NCI-H2081 treated with DMSO at 0.1 percent for 48 hours (cell line): ENCODE measurements at regions not wholly inside any gene's neighbourhood (a gene's known extent, or its start where the extent isn't known, plus 50 kb on each side); places are given as distances from the start of the nearest gene placed in this dataset.
"Not testable (repeated sequence)": the region's sequence is repeated elsewhere in the genome, so short reads cannot be mapped to it uniquely, and the experiment has no call there.

ENCODE experiments used
- DNase-seq: peaks from one replicate; lab custom pipeline; 2025; lab: John Stamatoyannopoulos, UW

DNA sequence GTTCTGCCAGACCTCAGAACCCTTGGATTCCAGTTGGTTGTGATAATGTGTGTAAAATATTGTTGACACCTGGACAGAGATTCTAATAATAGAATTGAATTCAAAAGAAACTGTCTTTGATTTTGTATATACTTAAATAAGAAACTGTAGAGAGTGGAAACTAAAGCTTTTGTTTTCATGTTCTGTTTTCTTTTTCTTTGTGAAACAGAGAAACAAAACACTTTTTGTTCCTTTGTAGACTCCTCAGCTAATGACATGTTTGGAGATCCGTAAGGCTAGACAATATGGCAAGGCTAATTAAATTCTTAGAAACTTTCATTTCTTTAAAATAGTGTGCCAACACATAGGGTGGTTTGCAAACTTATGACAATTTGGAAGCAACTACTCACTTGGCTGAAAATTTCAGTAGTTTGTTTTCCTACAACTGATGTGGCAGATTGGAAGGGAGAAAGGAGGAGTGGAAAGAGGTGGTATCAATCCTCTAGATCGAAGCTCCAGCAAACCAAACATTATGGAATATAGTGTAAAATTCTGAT is 90.9 kb upstream of the FAT1 start:
- no peak for DNase-seq

DNA sequence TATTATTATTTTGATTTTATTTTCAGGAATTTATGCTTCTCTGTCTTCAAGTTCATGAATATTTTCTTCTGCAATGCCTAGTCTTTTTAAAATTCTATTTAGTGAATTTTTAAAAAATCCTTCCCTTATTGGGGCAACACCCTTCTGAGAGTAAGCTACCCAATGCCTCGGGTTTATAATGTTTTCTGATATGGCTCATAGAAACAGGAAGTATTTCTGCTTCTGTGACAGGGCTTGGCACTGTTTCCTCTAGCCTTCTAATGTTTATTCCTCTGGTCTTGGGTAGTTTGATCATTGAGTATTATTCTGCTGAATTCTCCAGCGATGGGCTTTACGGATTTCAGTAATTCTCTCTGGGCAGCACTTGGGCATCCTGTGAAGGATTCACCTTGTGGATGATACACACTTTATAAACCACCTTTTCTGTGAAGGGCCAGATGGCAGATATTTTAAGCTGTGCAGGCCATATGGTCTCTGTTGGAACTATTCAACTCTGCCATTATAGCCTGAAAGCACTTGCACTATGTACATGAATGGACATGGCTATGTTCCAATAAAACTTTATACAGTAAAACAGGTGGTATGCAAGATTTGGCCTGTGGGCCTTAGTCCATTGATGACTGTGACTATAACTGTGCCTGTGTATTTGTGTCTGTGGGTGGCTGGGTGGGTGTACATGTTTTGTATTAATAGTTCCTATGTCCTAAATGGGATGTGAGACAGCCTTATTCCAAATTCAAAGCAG is 95.9 kb upstream of the FAT1 start:
- no peak for DNase-seq

DNA sequence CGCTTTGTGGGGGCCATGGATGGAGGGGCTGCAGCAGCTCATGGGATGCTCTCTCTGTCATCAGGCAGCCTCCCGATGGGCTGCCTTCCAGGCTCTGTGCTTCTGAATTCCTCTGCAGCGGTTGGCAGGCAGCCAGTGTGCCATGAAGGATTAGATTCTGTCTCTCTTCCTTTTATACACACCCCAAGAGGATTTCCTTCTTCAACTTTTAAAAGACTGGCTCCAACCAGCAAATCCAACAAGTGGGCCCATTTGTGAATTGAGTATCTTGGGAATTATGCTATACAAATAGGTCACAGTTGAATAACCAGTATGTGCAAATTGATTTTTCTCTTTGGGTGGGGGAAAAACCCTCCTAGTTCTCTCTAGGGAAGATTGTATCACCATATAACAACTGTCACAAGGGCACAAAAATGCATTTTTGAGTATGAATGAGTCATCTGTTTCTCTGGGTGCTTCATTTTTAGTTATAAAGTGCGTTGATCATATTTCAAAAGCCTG is 96.8 kb upstream of the FAT1 start:
- no peak for DNase-seq

DNA sequence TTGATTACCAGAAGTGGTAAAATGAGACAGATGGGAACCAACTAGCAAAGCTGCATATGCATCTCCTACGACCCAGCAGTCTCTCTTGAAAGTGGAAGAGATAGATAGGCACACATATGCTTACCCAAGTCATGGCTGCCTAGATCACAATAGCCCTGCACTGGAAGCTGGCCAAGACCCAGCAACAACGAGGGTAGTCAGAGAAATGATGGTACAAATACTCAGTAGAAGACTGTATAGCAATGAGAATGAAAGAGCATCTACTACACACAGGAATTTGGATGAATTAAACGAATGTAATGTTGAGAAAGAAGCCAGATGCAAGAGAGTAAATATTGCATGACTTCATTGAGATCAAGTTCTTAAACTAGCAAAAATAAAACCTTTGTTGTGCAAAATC is 100.3 kb upstream of the FAT1 start:
- DNase-seq = no peak

DNA sequence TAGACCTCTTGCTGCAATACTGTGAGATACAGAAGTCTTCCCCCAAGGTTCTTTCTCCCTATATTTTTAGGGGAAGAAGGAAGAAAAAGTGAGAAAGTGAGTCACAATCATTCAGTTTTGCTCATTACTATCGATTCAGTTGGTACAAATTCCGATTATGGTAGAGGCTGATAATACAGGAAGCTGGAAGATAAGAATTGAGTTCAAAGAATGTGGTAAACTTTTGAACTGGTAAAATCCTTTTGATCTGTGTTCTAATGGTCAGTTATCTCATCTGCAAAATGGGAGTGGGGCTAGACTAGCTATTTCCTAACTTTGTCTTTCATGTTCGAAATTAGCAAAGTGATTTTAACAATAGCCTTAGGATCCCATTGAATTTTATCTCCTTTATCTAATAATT is 101.4 kb upstream of the FAT1 start:
- no peak for DNase-seq

DNA sequence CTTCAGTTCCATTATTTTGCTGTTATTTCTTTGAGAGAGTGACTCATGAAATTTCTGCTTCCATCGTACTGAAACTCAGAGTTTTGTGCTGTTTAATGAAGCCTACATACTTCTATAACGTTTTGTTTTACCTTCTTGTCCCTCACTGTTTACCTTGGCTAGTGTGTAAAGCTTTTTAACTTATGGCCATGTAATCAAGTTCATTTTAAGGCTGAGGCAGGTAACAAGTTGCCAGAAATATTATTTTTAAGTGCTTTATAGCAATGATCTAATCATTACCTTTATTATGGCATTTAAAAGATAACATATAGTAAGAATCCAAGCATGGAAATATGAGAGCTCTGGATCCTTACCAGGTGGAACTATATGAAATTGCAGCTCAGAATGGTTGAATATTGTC is 102.3 kb upstream of the FAT1 start:
- DNase-seq = no peak

DNA sequence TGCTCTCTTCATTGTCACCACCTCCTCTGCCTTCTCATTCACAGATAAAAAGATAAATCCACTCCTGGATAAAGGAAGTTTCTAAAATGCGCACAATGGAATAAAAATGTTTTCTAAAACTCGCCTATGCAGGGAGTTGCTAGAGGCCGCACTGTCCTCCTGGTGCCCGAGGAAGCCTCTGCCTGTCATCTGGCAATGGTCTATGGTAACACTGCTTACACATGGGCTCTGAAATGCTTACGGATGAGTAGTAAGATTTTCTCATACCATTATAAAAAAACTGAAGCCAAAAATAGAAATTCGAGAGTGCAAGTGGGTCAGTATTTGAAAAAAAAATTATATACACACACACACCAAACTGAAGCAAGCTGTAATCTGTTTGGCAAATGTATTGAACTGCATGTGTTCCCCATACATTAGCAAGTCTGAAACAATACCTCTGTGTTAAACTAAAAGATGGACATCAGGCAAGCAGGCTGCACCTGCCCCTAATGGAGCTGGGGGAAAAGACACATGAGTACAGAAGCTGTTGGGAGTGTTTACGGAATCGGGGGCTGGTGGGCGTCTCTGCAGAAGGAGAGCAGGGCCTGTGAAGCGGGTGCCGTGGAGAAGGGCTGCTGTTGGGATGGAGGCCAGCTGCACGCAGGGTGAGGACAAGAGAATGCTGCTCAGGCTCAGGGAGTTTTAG is 103.3 kb upstream of the FAT1 start:
- DNase-seq = no peak

DNA sequence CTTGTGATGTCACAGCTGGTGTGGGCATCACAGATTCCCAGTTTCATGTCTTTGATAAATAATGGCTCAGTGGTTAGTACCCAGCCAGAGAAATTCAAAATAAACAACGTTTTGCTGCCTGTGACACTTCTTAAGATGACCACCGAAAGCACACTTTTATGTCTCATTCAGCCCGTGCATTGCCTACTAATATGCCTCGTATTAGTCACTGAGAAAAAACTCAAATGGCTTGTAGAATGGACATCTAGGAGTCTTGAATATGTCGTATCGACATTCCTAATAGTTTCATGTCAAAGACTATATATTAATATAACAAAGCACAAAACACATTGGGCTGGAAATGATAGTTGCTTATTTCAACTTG is 103.9 kb upstream of the FAT1 start:
- no peak for DNase-seq

DNA sequence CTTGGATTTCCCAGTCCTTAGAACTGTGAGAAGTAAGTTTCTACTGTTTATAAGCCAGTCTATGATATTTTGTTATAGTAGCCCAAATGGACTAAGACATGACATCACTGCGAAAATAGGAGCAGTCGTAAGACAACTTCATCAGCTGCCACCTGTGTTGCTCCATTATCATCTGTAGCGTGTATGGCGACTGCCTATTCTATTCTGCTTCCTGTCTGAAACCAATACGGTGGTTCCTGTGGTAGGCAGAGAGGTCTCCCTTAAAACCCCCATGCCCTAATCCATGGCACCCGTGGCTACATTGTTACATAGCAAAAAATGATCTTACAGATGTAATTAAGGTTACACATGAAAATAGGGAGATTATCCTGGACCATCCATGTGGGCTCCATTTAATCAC is 105.4 kb upstream of the FAT1 start:
- DNase-seq = no peak

DNA sequence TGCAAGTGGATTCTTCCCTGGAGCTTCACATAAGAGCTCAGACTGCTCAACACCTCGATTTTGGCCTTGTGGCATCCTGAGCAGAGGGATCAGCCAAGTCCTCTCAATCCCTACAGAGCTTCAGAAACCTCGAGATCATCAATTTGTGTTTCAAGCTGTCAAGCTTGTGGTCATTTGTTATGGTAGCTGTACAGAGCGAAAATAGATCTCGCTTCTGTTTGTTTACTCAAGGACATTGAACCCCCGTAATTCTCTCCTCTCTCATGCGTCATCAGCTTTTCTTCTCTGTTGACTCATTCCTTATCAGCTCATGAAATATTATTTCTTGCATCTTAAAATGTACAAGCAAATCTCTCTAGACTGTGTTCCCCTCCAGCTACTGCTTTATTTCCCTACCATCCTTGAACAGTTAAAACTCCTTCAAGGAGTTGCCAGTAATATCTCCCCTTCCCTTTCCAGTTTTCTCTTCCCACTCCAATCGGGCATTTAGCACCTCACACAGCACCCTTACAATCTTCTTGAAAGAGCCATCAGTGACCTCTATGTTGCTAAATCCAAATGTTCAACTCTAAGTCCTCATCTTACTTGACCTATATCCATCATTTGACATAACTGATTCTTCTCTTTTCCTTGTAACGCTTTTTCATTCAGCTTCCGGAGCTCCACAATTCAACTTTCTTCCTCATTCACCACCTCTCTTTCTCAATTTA is 106.2 kb upstream of the FAT1 start:
- no peak for DNase-seq

DNA sequence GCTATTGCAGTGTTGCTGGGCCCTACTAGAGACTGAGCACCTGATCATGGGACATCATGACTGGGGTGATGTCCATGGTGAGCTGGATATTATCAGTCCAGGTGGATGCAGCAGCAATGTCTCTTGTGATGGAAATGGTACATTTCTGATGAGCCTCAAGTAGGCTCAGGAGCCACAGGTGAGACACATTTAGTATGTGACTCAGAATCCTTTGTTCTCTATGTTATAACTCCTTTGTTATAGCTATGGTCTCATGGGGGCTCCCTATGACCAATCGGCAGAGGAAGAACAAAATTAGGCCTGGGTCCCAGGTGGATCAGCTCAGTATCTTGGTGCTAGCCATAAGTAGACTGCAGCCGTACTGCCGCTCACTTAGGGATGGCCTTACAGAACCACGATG is 107.9 kb upstream of the FAT1 start:
- no peak for DNase-seq

DNA sequence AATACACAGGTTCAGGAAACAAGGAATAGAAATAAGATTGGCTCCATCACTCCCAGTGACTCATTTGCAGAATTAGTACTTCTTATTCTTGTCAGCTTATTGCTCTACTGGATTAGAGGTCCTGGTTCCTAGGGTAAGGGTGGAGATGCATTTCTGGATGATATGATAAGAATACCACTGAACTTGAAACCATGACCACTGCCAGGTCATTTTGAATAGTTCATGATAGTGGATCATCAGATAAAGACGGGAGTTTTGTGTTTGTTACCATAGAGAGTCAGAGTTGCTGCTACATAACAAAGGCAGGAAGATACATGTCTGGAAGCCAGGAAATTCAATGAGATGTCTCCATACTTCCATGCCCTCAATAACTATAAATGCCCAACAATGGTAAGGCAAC is 109.2 kb upstream of the FAT1 start:
- DNase-seq = no peak

DNA sequence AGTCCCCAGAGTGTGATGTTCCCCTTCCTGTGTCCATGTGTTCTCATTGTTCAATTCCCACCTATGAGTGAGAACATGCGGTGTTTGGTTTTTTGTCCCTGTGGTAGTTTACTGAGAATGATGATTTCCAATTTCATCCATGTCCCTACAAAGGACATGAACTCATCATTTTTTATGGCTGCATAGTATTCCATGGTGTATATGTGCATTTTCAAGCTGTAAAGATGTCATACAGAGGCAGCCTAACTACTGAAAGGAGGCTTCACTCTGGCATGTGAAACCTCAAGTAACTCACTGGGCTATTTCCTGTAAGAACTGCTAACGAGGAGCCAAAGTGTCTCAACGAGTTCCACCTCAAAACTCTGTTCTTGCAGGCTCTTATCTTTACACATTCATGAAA is 113.8 kb upstream of the FAT1 start:
- not testable (repeated sequence) for DNase-seq

DNA sequence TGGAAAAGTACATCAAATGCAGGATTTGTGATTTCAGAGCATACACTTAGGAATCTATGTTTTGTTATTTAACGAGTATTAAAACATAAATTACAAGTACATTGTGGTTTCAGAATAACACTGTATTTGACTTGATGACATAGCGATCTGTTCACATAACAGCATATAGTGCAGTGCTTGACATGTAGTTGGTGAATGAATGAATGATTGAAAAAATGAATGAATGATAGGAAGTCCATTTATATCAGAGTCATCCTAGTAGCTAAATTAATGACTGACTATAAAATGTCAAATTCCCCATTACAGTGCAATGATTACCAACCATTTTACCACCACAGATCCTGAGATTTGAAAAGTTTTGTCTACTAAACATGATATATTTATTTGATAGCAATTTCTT is 114.6 kb upstream of the FAT1 start:
- DNase-seq = no peak

DNA sequence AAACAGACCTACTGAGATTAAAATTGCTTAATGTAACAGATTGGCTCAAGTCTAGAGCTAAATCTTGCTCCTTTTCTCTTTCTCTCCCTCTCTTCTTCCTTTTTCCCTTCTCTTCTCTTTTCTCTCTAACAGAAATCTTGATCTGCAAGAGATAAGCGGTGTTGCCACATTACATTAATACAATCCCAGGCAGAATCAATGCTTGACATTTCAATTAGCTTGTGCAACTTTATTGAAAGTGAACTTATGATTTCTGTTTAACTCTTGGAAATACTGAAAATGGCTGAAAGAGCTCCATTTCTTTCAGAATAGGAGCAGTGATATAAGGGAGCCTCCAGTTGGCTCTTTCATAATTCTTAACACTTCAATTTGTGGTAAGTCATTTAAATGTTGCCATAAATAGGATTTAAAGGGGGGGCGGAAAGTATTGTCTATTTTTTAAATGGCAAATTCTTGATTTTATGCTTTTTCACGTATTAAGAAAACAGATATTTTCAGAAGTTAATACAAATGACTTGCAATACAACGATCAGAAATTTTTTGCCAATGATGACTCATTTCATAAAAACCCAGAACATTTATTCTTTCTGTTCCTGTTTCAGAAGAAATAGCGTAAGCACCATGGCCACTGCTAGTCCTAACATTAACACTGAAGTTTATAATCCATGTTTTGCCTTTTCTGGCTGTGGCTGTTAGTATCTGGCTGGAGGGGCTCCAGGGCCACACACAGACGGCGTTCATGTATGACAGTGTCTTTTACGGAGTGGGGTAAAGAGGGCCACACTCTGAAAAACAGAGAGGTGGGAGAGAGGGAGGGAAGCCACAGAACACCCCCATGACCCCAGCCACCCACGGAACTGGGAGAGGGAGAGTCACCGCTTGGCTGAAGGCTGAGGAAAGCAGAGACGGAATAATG is 115.7 kb upstream of the FAT1 start:
- no peak for DNase-seq

DNA sequence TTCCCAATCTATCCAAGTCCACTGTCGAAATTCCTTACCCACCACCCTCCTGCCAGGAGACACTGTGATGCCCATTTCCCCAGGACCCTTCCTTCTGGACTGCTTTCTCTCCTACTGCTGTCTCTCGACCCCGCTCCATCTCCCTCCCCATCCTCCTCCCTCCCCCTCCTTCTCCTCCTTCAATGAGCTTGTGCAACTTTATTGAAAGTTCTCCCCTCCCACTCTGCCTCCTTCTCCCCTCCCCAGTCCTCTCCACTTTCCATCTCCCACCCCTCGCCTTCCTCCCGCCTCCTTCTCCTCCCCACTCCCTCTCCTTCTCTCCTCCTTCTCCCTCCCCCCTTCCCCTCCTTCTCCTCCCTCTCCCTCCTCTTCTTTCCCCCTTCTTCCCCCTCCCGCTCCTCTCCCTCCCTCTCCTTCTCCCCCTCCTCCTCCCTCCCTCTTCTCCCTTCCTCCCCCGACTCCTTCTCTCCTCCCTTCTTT is 116.6 kb upstream of the FAT1 start:
- no peak for DNase-seq

DNA sequence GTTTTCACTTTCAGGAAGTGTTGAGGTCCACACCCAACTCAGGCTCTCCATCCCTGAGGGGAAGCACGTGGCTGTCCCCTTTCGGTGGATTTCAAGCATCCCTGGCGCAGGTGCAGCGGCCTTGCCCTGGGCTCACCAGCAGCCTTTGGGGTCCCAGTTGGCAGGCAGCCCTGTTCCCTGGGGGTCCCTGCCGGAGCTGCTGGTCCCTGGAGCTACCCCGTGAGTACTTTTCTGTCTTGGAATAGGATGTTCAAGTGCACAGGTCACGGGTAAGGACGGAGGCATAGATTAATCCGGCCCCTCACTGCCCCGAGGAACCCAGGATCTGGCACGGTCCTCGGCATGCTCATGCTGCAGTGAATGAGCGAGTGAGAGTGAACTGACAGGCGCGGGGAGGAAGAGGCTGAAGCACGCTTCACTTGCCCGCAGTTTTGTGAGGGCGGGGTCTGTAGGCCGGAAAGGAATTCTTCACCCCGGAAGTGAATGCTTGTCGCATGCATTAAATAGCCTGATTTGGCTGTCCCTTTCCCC is 117.2 kb upstream of the FAT1 start:
- no peak for DNase-seq

DNA sequence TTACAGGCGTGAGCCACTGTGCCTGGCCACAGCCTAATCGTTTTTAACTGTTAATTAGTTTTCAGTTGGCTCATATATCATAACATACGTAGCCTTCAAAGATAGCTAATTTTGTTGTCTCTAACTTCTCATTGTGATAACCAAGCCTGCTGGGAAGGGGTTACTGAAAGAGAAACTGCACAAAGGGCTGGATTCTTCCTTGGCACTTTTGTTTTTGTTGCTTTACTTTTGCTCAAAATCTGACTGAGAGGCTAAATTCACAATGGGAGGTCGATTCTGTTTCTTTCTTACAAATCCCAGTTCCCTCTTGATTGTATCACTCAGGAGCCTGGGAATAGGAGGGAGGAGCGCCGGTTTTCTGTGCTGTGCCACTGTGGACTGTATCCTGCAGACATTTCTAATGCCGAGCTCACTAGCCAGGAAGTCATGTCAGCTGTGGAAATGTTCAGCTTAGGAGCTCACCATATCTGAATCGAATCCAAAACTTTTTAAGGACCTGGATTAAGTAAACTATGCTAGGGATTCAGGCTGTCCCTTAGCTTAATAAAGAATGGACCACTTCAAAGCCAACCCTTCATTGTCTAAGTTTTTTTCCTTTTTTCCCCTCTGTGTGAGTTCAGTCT is 120.5 kb upstream of the FAT1 start:
- no peak for DNase-seq

DNA sequence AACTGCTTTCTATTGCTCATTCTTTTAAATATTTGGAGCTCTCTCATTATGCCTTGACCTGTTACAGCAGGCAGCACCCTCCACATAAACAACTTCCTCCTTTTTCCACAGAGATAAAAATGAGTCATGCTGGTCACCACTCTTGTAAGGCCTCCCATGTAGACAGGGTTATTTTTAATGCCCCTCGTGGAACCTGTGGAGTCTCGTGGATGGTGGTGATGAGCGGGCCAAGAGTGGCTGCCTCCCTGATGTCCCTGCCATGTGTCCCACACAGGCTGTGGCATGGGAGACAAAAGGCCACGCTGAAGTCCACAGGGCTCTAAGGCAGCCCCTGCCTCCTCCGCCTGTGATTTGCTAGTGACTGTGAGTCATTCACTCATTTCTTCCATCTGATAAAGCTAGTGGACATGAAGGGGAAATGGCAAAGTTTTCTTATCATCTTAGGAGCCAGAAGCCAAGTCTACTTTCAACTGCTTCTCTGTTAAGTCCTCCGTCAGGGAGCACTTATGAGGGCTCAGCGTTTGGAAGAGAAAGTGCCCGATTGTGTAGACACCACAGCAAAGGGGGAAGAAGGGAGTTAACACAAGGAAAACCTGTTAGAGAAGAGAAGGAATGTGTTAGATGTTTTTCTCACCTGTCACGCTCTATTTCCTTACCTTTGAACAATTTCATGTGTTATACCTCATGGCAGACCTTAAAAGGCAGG is 121.6 kb upstream of the FAT1 start:
- DNase-seq = no peak

DNA sequence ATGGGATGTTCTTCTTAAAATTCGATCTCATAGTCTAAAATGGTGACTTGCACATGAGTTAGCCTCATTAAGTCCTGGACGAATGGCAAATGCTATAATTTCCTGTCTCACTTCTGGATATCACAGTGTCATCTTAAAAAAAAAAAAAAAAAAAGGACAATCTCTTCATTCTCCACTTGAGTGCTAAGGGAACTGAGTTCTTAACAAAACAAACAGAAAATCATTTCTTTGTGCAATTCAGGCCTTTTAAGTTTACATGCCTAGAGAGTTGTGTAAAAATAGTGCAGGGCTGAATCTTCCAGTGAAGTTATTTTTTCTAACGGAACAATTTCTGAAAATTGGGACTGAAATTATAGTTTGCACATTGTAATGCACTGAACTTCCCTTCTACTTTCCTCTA is 122.8 kb upstream of the FAT1 start:
- DNase-seq = no peak
